G401 (cell line): ENCODE measurements at regions not wholly inside any gene's neighbourhood (a gene's known extent, or its start where the extent isn't known, plus 50 kb on each side); places are given as distances from the start of the nearest gene placed in this dataset.
"Not testable (repeated sequence)": the region's sequence is repeated elsewhere in the genome, so short reads cannot be mapped to it uniquely, and the experiment has no call there.

Experiments
- DNase-seq: peaks from one replicate; pipeline ENCODE4 v3.0.0-alpha.2; 2015; ENCODE audit warnings: low spot score
- in situ Hi-C: cut with HindIII; loops from 2 replicates; pipeline ENCODE4 v1.10.0; 2016; ENCODE audit warnings: low sequenced_read_pairs, mixed read lengths

DNA sequence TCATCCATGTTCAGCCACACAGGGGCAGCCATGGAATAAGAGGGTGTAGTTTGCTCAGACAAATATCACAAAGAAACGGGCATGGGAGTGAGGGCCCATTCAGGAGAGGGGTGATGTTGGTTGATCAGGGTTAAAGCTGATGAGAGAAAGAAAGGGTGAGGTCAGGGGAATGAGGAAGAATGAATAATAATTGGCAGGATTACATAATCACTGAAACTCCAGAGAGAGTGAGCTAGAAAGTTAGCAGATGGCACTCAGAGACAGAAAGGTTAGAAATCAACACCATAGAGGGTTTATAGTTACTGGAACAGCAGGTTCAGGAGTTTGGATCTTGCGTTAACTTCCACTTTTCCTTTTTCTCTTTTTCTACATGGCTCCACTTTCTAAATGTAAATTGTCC, 113.9 kb downstream of the TAF11L14 start:
- in situ Hi-C loops = no loop called here
- DNase-seq = no peak

DNA sequence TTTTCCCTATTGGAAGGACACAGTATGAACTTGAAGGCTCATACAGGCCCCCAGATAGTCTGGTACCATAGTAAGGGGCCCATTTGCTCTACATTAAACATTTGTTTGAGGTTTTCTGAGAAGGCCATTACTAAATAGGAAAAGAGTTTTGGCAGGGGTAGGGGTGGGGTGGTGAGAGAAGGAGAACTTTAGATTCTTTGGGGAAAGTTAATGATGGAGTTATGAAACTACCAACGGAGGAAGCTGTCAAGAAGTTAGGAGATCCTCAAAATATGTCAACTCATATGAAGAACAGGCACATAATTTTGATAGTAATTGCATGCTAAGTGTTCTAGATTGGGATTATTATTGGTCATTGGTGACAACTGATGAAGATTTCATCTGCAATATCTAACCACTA, 114.7 kb downstream of the TAF11L14 start:
- in situ Hi-C loops = no loop called here
- DNase-seq = no peak

DNA sequence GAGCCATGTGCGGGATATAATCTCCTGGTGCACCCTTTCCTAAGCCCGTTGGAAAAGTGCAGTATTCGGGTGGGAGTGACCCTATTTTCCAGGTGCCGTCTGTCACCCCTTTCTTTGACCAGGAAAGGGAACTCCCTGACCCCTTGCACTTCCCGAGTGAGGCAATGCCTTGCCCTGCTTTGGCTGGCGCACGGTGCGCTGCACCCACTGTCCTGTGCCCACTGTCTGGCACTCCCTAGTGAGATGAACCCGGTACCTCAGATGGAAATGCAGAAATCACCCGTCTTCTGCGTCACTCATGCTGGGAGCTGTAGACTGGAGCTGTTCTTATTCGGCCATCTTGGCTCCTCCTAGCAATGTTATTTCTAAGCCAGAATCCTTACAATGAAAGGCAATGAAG, 121.1 kb downstream of the TAF11L14 start:
- in situ Hi-C loops, DNase-seq: not testable (repeated sequence)

DNA sequence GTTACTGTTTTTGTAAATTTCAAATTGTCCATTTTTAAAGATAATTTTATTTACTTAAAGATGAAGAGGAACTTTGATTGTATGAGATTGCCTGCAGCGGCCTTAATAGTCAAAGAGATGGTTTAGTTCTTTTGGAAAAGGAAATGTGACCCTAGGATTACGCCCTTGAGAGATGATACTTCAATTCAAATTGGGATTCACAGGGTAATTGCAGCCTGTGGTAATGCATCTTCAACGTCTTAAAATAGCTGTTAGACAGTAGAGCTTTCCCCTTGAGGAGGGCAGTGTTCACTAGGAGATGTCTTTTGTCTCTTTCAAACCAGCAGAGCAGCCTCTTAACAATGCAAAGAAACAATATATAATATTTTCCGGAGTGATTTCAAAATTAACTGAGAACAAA, 127.1 kb downstream of the TAF11L14 start:
- no peak for DNase-seq
- in situ Hi-C loops = no loop called here

DNA sequence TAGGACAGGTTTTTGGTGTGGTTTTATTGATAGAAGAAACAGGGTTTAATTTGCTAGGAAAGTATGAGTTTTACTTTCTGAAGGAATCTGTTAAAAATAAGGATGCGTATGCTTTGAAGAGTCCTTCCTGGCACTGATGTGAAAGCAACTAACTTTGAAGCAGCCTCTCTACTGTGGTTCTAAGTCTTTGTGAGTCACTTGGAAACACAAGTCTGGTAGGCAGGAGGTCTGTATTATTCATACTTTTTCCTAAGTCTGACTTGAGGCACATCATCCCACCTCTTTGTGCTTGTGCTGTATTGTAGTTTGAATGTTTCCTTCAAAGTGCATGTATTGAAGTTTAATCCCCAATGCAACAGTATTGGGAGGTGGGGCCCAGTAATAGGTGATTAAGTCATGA, 129.0 kb downstream of the TAF11L14 start:
- no peak for DNase-seq

DNA sequence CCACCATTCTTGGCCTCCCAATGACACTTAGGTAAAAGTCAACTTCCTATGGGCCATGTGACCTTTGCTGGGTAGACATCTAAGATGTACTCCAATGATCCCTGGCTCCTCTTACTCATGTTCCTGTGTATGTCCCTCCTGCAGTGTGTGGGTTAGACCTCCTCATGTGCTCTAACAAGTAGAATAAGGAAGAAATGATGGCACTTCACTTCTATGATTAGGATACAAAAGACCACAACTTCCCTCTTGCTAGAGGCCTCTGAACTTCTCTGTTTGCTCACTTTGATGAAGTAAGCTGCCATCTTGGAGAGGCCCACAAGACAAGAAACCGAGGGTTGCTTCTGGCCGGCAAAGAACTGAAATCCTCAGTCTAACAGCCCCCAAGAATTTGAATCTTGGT, 131.8 kb downstream of the TAF11L14 start:
- in situ Hi-C loops = no loop called here
- no peak for DNase-seq

More for the DNA sequence above, 129.0 kb downstream of the TAF11L14 start:
- in situ Hi-C loops = no loop called here

DNA sequence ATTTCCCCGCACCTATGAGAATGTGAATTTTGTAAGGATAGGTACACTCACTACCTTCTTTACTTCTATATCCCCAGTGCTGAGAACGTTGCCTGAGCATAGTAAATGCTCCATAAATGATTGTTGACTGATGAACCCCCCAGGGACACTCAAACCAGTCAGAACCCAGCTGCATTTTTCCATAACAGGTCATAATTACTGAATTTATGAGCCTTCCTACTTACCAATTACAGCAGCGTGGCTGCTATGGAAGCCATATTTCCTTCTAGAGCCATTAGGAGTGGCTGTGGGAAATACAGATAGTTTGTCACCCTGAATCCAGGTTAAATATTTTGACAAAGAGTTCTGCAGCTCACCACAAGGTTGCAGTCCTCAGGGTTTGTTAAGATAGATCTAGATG, 135.0 kb downstream of the TAF11L14 start:
- in situ Hi-C loops = no loop called here
- no peak for DNase-seq

DNA sequence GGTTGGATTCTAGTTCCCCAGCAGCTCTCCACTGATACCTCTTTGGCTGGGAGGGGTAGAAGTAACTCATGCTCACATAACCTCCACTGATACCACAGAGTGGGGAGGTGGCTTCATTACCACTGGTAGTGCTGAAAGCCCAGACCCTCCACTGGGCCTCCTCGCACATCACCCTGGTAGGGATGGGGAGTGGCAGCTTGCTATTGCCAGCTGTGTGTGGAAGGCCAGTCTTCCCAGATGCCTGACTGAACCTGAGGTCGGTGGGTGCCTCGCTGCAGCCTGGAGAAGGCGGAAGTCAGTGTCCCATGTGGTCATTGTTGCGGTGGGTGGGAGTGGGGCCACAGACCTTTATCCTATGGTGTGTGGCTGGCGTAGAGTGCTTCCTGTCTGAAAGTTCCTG, 138.0 kb downstream of the TAF11L14 start:
- DNase-seq = no peak
- in situ Hi-C loops = no loop called here

DNA sequence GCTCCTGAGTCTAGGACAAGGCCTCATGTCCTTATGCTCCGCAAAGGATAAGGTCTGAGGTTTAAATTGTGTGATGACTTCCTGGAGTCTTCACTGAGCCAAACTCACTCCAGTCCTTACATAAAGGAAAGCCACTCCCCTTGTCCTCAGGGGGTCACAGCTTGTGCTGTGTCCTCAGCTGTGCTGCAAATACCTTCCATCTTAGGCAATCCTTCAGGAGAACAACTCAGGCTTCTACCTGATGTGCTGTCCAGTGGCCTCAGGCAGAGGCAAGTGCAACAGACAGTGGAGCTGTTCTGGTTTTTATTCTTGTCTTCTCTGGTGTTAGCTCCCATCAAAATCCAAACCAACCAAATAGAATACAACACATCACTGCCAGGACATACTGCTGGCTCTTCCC, 151.5 kb downstream of the TAF11L14 start:
- in situ Hi-C loops = no loop called here
- DNase-seq = no peak

DNA sequence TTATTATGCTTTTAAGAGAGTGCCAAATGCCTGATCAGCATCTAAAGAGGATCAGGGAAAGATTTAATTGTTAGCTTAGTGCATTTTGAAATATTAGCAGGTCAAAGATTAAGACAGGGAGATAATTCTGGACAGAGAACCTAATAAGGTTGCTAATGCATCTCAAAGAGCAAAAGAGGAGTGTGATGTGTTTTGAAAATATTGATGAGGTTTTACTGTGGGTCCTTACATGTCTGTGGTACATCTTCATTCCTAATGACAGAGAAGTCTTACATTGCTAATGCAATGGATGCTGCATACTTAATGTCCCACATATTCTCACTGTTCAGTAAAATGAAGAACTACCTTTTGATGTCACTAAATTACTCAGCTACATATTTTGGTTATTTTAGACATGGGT, 154.1 kb downstream of the TAF11L14 start:
- in situ Hi-C loops = no loop called here
- DNase-seq = no peak

DNA sequence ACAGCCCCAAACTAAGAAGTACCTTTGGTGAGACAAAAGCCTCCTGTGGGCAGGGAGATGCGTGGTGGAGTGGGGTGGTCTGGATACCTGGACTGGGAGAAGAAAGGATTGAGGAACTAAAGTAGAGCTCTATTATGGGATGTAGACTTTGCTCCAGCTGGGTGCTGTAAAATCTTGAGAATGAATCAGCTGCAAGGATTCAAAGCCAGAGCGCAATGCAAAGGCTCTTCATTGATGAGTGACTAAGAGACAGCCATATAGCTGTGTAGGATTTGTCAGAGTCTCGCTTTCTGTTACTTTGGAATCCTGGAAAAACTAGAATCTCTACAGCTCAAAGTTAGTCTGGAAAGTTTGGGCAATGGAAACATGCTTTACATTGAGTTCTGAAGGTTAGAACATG, 159.9 kb downstream of the TAF11L14 start:
- no peak for DNase-seq
- in situ Hi-C loops = no loop called here

DNA sequence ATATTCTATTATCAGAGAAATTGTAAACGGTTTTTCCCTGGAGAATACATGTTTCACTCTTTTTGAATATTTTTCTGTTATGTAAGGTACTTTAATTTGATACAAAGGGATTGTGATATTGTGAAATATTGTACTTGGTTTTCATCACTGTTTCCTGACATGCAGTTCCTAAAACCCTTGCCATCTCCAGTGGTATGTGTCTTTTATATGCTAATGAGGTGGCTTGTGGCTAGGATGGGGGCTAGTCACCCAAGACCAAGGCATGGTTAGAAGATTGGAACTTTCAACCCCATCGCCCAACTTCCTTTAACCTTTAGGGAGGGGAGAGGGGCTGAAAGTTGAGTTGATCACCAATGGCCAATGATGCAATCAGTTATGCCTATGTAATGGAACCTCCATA, 160.6 kb downstream of the TAF11L14 start:
- in situ Hi-C loops = no loop called here
- no peak for DNase-seq

DNA sequence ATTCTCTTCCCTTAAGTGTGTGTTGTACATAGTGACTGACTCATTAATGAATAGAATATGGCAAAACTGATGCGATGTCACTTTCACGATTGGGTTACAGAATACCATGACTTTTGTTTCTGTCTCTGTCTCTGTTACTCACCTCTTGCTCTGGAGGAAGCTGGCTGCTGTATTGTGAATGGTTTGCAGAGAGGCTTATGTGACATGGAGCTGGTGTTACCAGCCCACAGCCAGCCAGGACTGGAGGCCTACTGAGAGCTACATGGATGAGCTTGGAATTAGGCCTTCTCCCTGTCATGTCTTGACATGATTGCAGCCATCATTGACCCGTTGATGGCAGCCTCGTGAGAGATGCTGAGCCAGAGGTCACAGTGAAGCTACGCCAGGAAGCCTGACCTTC, 161.9 kb downstream of the TAF11L14 start:
- no peak for DNase-seq
- in situ Hi-C loops = no loop called here

DNA sequence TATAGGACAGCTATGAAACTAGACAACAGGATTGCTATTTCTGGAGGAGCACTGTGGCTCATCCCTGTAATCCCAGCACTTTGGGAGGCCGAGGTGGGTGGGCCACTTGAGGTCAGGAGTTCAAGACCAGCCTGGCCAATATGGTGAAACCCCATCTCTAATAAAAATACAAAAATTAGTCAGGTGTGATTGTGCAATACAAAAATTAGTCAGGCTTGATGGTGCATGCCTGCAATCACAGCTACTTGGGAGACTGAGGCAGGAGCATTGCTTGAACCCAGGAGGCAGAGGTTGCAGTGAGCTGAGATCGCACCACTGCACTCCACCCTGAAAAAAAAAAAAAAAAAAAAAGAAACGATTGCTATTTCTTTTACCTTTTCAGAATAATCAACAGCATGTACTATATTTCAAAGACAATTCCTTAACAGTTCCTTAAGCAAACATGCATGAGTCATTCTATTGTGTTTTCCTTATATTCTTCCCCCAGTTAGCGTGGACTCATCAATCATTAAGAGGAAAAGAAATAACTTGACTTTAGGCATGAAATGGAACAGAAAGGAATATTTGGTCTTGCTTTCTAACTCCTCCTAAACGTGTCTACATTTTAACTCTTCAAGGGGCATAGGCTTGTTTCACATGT, 162.6 kb downstream of the TAF11L14 start:
- no peak for DNase-seq

DNA sequence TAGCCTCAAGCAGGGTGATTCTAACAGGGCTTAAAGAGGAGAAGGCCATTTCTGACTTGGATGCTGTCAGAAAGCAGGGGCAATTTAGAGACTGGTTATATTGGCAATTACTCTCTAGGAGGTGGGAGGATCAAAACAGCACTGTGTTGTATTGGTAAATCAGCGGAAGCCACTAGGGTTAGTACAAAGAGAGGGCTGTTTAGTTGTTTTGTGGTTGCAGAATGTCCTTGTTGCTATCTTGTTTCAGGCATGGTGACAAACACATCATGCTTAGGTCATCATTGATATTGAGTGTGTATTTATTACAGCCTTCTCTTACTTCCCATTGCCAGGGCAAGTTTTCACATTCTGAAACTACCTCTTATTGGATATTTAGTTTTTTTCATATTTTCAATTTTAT, 165.3 kb downstream of the TAF11L14 start:
- in situ Hi-C loops = no loop called here
- DNase-seq = no peak

More for the DNA sequence above, 162.6 kb downstream of the TAF11L14 start:
- in situ Hi-C loops = no loop called here

DNA sequence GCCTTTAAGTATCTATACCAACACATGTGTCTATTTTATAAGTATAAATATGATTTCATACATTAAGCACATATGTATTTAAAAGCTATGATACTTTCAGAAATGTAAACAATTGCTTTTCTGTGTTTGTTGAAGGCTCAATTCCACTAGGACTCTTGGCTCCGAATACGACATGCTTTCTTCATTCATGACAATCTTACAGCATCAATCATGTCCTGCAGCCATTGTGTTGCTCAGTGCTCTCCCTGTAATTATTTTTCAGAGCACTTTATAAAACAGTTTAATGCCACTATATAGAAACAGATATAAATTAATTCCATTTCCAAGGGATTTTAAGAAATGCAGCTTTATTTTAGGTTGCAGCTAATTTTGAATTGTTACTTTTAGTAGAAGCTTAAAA, 167.3 kb downstream of the TAF11L14 start:
- in situ Hi-C loops = no loop called here
- no peak for DNase-seq

DNA sequence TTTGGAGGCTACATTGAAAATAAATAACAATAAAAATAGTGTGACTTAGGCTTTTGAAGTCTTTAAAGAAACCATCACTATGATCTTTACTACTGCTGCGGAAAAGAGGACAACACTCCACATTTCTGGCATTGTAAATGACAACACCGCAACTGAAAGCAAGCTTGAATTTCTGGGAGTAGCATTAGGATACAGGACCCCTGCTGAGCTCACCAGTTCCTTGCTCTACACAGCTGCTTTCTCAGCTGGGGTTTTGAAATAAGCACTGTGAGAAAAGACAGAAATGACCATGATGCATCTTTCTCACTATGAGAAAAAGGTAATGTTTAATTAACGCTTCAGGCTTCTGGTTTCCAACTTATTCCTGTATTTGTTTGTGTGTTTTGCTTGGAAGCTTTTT, 168.0 kb downstream of the TAF11L14 start:
- DNase-seq = peak; percentile 64
- in situ Hi-C loops = no loop called here

DNA sequence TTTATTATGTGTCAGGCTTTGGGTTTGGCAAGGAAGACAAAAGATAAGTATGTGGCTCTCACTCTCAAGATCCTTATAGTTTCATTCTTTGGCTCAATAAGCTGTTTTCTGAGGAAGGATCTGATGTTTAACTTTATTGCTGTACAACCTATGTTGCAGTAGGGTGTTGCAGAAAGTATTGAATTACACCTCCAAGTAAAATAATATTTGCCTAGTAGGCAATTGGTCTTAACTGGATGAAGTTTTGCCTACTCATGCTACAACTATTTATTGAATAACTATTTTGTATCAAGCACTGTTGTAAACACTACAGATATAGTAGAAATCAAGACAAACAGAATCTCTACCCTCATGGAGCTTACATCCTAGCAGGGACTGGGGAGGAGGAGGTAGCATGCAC, 169.7 kb downstream of the TAF11L14 start:
- in situ Hi-C loops = no loop called here
- DNase-seq = no peak

DNA sequence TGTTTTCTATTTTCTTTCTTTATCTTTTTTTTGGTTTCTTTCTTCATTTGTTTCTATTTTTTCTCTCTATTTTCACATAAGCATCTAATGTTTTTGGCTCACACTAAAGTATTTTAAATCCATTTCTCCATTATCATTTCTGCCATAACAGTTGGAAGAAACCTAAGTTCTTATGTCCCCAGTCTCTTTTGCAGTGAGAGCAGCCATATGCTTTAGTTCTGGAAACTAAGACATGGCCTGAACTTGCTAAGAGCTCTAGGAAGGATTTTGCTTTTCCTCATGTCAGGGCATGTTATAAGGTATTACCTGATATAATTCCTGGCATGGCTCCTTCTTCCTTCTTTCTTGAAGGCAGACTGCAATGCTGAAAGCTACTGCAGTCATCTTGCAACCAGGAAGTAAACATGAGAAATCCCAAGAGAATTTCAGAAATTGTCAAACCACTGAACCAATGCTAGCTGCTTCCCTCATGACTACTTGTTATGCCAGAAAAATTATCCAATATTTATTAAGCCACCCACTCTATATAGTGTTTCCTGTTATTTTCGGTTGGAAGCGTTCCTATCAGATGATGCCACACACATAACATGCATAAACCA, 171.1 kb downstream of the TAF11L14 start:
- DNase-seq = no peak
- in situ Hi-C loops = no loop called here

DNA sequence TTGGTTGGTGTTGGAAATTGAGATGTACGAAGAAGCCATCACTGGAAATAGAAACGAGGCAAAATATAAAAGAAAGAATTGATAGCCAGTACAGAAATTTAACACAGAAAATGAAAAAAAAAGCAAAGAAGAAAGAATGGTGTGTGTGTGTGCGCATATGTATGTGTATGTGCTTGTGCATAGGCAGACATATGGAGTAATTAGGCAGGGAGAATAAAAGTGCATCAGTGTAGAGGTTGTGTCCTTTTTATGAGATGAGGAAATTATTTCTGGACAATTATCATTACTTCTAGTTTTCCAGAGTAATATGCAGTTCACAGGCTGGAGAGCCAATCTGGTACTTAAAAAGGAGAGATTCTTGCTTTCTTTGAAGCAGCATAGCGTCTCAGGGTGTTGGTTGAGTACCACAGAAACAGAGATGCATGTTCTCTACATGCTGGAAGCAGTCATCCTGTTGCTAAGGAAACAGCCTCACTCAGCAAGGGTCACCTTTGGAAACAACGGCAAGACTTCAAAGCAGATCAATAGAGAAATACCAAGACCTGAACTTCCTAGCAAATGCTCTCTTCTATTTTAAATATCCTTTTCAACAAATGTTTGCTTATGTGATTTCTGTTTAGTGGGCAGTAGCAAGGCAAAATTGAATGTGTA, 172.7 kb downstream of the TAF11L14 start:
- in situ Hi-C loops = no loop called here
- DNase-seq = peak; percentile 77

DNA sequence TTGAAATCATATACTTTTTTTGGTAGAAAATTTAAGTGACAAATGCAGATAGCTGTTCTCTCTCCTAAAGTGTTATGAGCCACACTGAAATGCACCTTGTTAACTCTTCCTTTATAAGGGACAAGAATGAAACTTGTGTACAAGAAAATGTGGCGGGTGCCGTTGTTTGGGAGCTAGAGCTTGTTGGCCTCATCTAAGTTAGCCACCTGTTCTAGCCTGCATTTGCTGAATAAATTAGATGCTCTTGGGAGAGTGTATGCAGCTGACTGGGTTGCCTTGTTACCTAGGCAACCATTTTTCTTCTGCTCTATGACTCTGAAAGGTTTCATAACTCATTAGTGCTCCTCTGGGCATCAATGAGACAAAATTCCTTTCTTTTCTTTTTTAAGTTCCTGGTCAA, 174.3 kb downstream of the TAF11L14 start:
- peak; percentile 92 for DNase-seq
- in situ Hi-C loops = no loop called here
